Small intestine (tissue), 7 donors: ENCODE measurements at regions not wholly inside any gene's neighbourhood (a gene's known extent, or its start where the extent isn't known, plus 50 kb on each side); places are given as distances from the start of the nearest gene placed in this dataset.

Experiments
- DNase-seq, 2 donors: peaks; one replicate each; pipeline versions ENCODE4 v3.0.0 to v3.0.0-alpha.2; 2013
- FAIRE-seq: peaks from 2 replicates; lab custom pipeline; 2012; peaks lifted over from hg19 to GRCh38; lab: Jason Lieb, UNC
- H3K27ac ChIP-seq, 3 donors: one replicate each; pipeline ENCODE4 v1.5.1; 2013; ENCODE audit warnings: low read length in 2 of 3, mild to moderate bottlenecking in 2 of 3, control low read depth in 1 of 3, inconsistent platforms in 1 of 3, low read depth in 1 of 3, moderate library complexity in 1 of 3
- H3K27me3 ChIP-seq, 3 donors: one replicate each; pipeline ENCODE4 v1.6.1; 2013; ENCODE audit warnings: low read length in 3 of 3, inconsistent platforms in 1 of 3; ENCODE audit not compliant: control insufficient read depth in 3 of 3, insufficient read depth in 3 of 3
- H3K36me3 ChIP-seq, 3 donors: one replicate each; pipeline ENCODE4 v1.6.1; 2013; ENCODE audit warnings: low read length in 3 of 3, inconsistent platforms in 1 of 3, low read depth in 1 of 3, mild to moderate bottlenecking in 1 of 3, moderate library complexity in 1 of 3; ENCODE audit not compliant: control insufficient read depth in 3 of 3, insufficient read depth in 2 of 3
- H3K4me1 ChIP-seq, 3 donors: one replicate each; pipeline ENCODE4 v1.6.1; 2013; ENCODE audit warnings: low read length in 2 of 3, inconsistent platforms in 1 of 3, low read depth in 1 of 3, mild to moderate bottlenecking in 1 of 3, moderate library complexity in 1 of 3; ENCODE audit not compliant: control insufficient read depth in 3 of 3, insufficient read depth in 2 of 3
- H3K4me3 ChIP-seq, 3 donors: one replicate each; pipeline ENCODE4 v1.5.1; 2013; ENCODE audit warnings: low read length in 3 of 3, control low read depth in 1 of 3, inconsistent platforms in 1 of 3, low read depth in 1 of 3, mild to moderate bottlenecking in 1 of 3, moderate library complexity in 1 of 3
- H3K9me3 ChIP-seq, 2 donors: one replicate each; pipeline ENCODE4 v1.6.1; 2013; ENCODE audit warnings: low read depth in 1 of 2, low read length in 1 of 2; ENCODE audit not compliant: control insufficient read depth in 2 of 2, insufficient read depth in 1 of 2
- WGBS, 3 donors: extraction: QIAGEN DNeasy Blood & Tissue Kit; methylation state at CpG; one replicate each; pipeline ENCODE4 v1.1.7; 2013; 5-methylcytosine and 5-hydroxymethylcytosine counted together
- donor health status: healthy with polysubstance abuse.
- donor health status: control.
- donor health status: control.
- donor health status: Bipolar disorder and iron deficiency.
- donor health status: healthy.

GRCh38 chr10:4708123-4708759, 117.8 kb upstream of the AKR1E2 start:
- FAIRE-seq (no peak), DNase-seq (no peak)
- H3K27me3 ChIP-seq, result no peaks in the 10 kb centered on the region
- H3K4me3 ChIP-seq, result no peak overlapping the region
- no peak overlapping the region for H3K27ac ChIP-seq
- H3K4me1 ChIP-seq, result peaks cover 0 to 3% (median 1%) of the 10 kb centered on the region in 3 donors
- H3K36me3 ChIP-seq, result no peaks in the 10 kb centered on the region
- no peaks in the 10 kb centered on the region for H3K9me3 ChIP-seq
- WGBS, 3 donors, result 64 to 83% (median 71%) methylated on average over 6 of the region's 6 CpGs

- H3K9me3 ChIP-seq, result no peaks in the 10 kb centered on the region
- peak; percentile 32 to 47 for DNase-seq
- peaks cover 0 to 3% (median 1%) of the 10 kb centered on the region in 3 donors for H3K4me1 ChIP-seq
- H3K4me3 ChIP-seq, result peak overlapping the region in 1 of 3 donors; percentile 4
- H3K27ac ChIP-seq, result no peak overlapping the region
- no peaks in the 10 kb centered on the region for H3K36me3 ChIP-seq
- no peaks in the 10 kb centered on the region for H3K27me3 ChIP-seq
- WGBS, 3 donors, result 16 to 58% (median 34%) methylated on average over 2 of the region's 2 CpGs
- no peak for FAIRE-seq
These were observed 118.8 kb upstream of the AKR1E2 start for GRCh38 chr10:4707221-4707620.

- H3K9me3 ChIP-seq, result no peaks in the 10 kb centered on the region
- FAIRE-seq, result no peak
- peak in 1 of 2 donors; percentile 78 for DNase-seq
- H3K4me1 ChIP-seq, result peaks cover 0 to 3% (median 1%) of the 10 kb centered on the region in 3 donors
- H3K27me3 ChIP-seq, result no peaks in the 10 kb centered on the region
- no peak overlapping the region for H3K27ac ChIP-seq
- no peaks in the 10 kb centered on the region for H3K36me3 ChIP-seq
- H3K4me3 ChIP-seq, result no peak overlapping the region
- WGBS, 3 donors, result 7 to 58% (median 36%) methylated on average over 2 of the region's 2 CpGs
These were observed 121.9 kb upstream of the AKR1E2 start for GRCh38 chr10:4704034-4704545.

GRCh38 chr10:4701016-4701415, 125.0 kb upstream of the AKR1E2 start:
- no peaks in the 10 kb centered on the region for H3K27me3 ChIP-seq

GRCh38 chr10:4699950-4700730, 125.9 kb upstream of the AKR1E2 start:
- H3K4me1 ChIP-seq, result no peaks in the 10 kb centered on the region
- H3K9me3 ChIP-seq, result no peaks in the 10 kb centered on the region
- no peaks in the 10 kb centered on the region for H3K27me3 ChIP-seq
- DNase-seq, result no peak
- no peak overlapping the region for H3K27ac ChIP-seq
- peak; percentile 87 for FAIRE-seq
- WGBS, 3 donors, result 77 to 90% (median 84%) methylated on average over 3 of the region's 3 CpGs
- H3K36me3 ChIP-seq, result no peaks in the 10 kb centered on the region
- H3K4me3 ChIP-seq, result no peak overlapping the region

More at GRCh38 chr10:4701016-4701415, 125.0 kb upstream of the AKR1E2 start:
- Histone ChIP-seq H3K9me3 (no peaks in the 10 kb centered on the region), H3K4me1 (no peaks in the 10 kb centered on the region), H3K4me3 (no peak overlapping the region), H3K36me3 (no peaks in the 10 kb centered on the region), H3K27ac (no peak overlapping the region)
- 72 to 81% (median 75%) methylated on average over 4 of the region's 4 CpGs for WGBS, 3 donors
- FAIRE-seq (no peak), DNase-seq (no peak)

- DNase-seq (no peak), FAIRE-seq (no peak)
- H3K27ac ChIP-seq, result no peak overlapping the region
- 33 to 56% (median 43%) methylated on average over 1 of the region's 1 CpG for WGBS, 3 donors
- no peaks in the 10 kb centered on the region for H3K27me3 ChIP-seq
- H3K4me1 ChIP-seq, result no peaks in the 10 kb centered on the region
- H3K36me3 ChIP-seq, result no peaks in the 10 kb centered on the region
- H3K4me3 ChIP-seq, result no peak overlapping the region
- no peaks in the 10 kb centered on the region for H3K9me3 ChIP-seq
These were observed 127.9 kb upstream of the AKR1E2 start for GRCh38 chr10:4698075-4698474.

- no peaks in the 10 kb centered on the region for H3K27me3 ChIP-seq
- H3K4me1 ChIP-seq, result no peaks in the 10 kb centered on the region
- no peaks in the 10 kb centered on the region for H3K36me3 ChIP-seq
- DNase-seq, result no peak
- H3K4me3 ChIP-seq, result no peak overlapping the region
- no peaks in the 10 kb centered on the region for H3K9me3 ChIP-seq
- 76 to 93% (median 91%) methylated on average over 3 of the region's 3 CpGs for WGBS, 3 donors
- no peak overlapping the region for H3K27ac ChIP-seq
- FAIRE-seq, result no peak
These were observed 129.8 kb upstream of the AKR1E2 start for GRCh38 chr10:4696186-4696585.

GRCh38 chr10:4693967-4694366, 132.0 kb upstream of the AKR1E2 start:
- H3K36me3 ChIP-seq, result no peaks in the 10 kb centered on the region
- FAIRE-seq (no peak), DNase-seq (peak in 1 of 2 donors; percentile 42)
- H3K27me3 ChIP-seq, result no peaks in the 10 kb centered on the region
- H3K4me3 ChIP-seq, result no peak overlapping the region
- H3K9me3 ChIP-seq, result no peaks in the 10 kb centered on the region
- 64 to 77% (median 67%) methylated on average over 4 of the region's 4 CpGs for WGBS, 3 donors
- H3K27ac ChIP-seq, result no peak overlapping the region
- H3K4me1 ChIP-seq, result no peaks in the 10 kb centered on the region
